GM19463 (cell line): ENCODE measurements at regions not wholly inside any gene's neighbourhood (a gene's known extent, or its start where the extent isn't known, plus 50 kb on each side); places are given as distances from the start of the nearest gene placed in this dataset.
"Not testable (repeated sequence)": the region's sequence is repeated elsewhere in the genome, so short reads cannot be mapped to it uniquely, and the experiment has no call there.

Source experiments
- ATAC-seq: cut with Tn5 transposase; IDR thresholded peaks from one replicate; pipeline ENCODE4 v1.9.1; 2021; ENCODE audit warnings: mild to moderate bottlenecking, moderate library complexity; ENCODE audit not compliant: unreplicated experiment

- ATAC-seq = no peak
Observed at GRCh38 chr3:166461626-166462025, 624.4 kb upstream of the BCHE start.

GRCh38 chr3:166457382-166457781 is 620.2 kb upstream of the BCHE start:
- no peak for ATAC-seq

GRCh38 chr3:166456286-166456685 is 619.1 kb upstream of the BCHE start:
- no peak for ATAC-seq

- ATAC-seq = no peak
Observed at GRCh38 chr3:166455744-166456143, 618.5 kb upstream of the BCHE start.

GRCh38 chr3:166453478-166453877 is 616.3 kb upstream of the BCHE start:
- no peak for ATAC-seq

- ATAC-seq = no peak
Observed at GRCh38 chr3:166451997-166452396, 614.8 kb upstream of the BCHE start.

GRCh38 chr3:166447513-166447912 is 610.3 kb upstream of the BCHE start:
- ATAC-seq = no peak

- no peak for ATAC-seq
Observed at GRCh38 chr3:166446986-166447385, 609.8 kb upstream of the BCHE start.

- ATAC-seq = no peak
Observed at GRCh38 chr3:166446291-166446690, 609.1 kb upstream of the BCHE start.

GRCh38 chr3:166445865-166446264 is 608.6 kb upstream of the BCHE start:
- ATAC-seq = no peak

- no peak for ATAC-seq
Observed at GRCh38 chr3:166444756-166445155, 607.5 kb upstream of the BCHE start.

- ATAC-seq = no peak
Observed at GRCh38 chr3:166444336-166444735, 607.1 kb upstream of the BCHE start.

- no peak for ATAC-seq
Observed at GRCh38 chr3:166435469-166436057, 598.3 kb upstream of the BCHE start.

GRCh38 chr3:166433060-166433459 is 595.8 kb upstream of the BCHE start:
- no peak for ATAC-seq

GRCh38 chr3:166425900-166426611 is 588.8 kb upstream of the BCHE start:
- no peak for ATAC-seq

GRCh38 chr3:166425021-166425420 is 587.8 kb upstream of the BCHE start:
- no peak for ATAC-seq

GRCh38 chr3:166423824-166424513 is 586.7 kb upstream of the BCHE start:
- not testable (repeated sequence) for ATAC-seq

- ATAC-seq = no peak
Observed at GRCh38 chr3:166422556-166422955, 585.3 kb upstream of the BCHE start.

GRCh38 chr3:166420071-166420470 is 582.8 kb upstream of the BCHE start:
- ATAC-seq = no peak

- no peak for ATAC-seq
Observed at GRCh38 chr3:166405896-166406295, 568.7 kb upstream of the BCHE start.

- ATAC-seq = no peak
Observed at GRCh38 chr3:166405465-166405864, 568.2 kb upstream of the BCHE start.

- no peak for ATAC-seq
Observed at GRCh38 chr3:166390303-166390702, 553.1 kb upstream of the BCHE start.
